GM21515 (cell line): ENCODE measurements at regions not wholly inside any gene's neighbourhood (a gene's known extent, or its start where the extent isn't known, plus 50 kb on each side); places are given as distances from the start of the nearest gene placed in this dataset.

ENCODE experiments used
- ATAC-seq: cut with Tn5 transposase; IDR thresholded peaks from one replicate; pipeline ENCODE4 v1.9.1; 2021; ENCODE audit not compliant: unreplicated experiment

GRCh38 chr2:198374375-198375082, 570.1 kb downstream of the PLCL1 start:
- ATAC-seq = no peak

- ATAC-seq = peak; percentile 94
Observed at GRCh38 chr2:198371921-198372543, 567.6 kb downstream of the PLCL1 start.

GRCh38 chr2:198371329-198371728, 566.9 kb downstream of the PLCL1 start:
- no peak for ATAC-seq

GRCh38 chr2:198368089-198368488, 563.7 kb downstream of the PLCL1 start:
- no peak for ATAC-seq

- ATAC-seq = no peak
Observed at GRCh38 chr2:198362740-198363139, 558.3 kb downstream of the PLCL1 start.

GRCh38 chr2:198359308-198359707, 554.9 kb downstream of the PLCL1 start:
- no peak for ATAC-seq

GRCh38 chr2:198356157-198356556, 551.8 kb downstream of the PLCL1 start:
- ATAC-seq = no peak

GRCh38 chr2:198351647-198352046, 547.3 kb downstream of the PLCL1 start:
- no peak for ATAC-seq

- ATAC-seq = no peak
Observed at GRCh38 chr2:198347946-198348345, 543.6 kb downstream of the PLCL1 start.

GRCh38 chr2:198347349-198347748, 543.0 kb downstream of the PLCL1 start:
- ATAC-seq = no peak

GRCh38 chr2:198343471-198343870, 539.1 kb downstream of the PLCL1 start:
- ATAC-seq = no peak

- no peak for ATAC-seq
Observed at GRCh38 chr2:198340846-198341245, 536.5 kb downstream of the PLCL1 start.

GRCh38 chr2:198339116-198339515, 534.7 kb downstream of the PLCL1 start:
- no peak for ATAC-seq

GRCh38 chr2:198337368-198337767, 533.0 kb downstream of the PLCL1 start:
- ATAC-seq = no peak

GRCh38 chr2:198328454-198328853, 524.1 kb downstream of the PLCL1 start:
- no peak for ATAC-seq

- ATAC-seq = no peak
Observed at GRCh38 chr2:198327526-198327925, 523.1 kb downstream of the PLCL1 start.

GRCh38 chr2:198326431-198326830, 522.0 kb downstream of the PLCL1 start:
- ATAC-seq = no peak

- no peak for ATAC-seq
Observed at GRCh38 chr2:198325359-198325758, 521.0 kb downstream of the PLCL1 start.

GRCh38 chr2:198324071-198324470, 519.7 kb downstream of the PLCL1 start:
- no peak for ATAC-seq

GRCh38 chr2:198322275-198322674, 517.9 kb downstream of the PLCL1 start:
- no peak for ATAC-seq

- no peak for ATAC-seq
Observed at GRCh38 chr2:198321522-198322088, 517.2 kb downstream of the PLCL1 start.

- ATAC-seq = no peak
Observed at GRCh38 chr2:198316852-198317396, 512.5 kb downstream of the PLCL1 start.
